Keratinocyte (primary cell): ENCODE measurements at regions not wholly inside any gene's neighbourhood (a gene's known extent, or its start where the extent isn't known, plus 50 kb on each side); places are given as distances from the start of the nearest gene placed in this dataset.

Experiments used
- DNase-seq: peaks from one replicate; pipeline ENCODE4 v3.0.0-alpha.2; 2011; ENCODE audit warnings: low read depth, missing footprints, low spot score
- FAIRE-seq: peaks from 2 replicates; lab custom pipeline; 2011; peaks lifted over from hg19 to GRCh38; lab: Jason Lieb, UNC
- H2AFZ ChIP-seq: 2 replicates; pipeline ENCODE4 v1.6.0; 2012; ENCODE audit warnings: low read length, control low read depth, inconsistent platforms; ENCODE audit not compliant: control insufficient read depth
- H3K27ac ChIP-seq: 2 replicates; pipeline ENCODE4 v1.5.1; 2011; ENCODE audit warnings: low read length; ENCODE audit not compliant: control insufficient read depth, insufficient read depth
- H3K27me3 ChIP-seq: 3 replicates; pipeline ENCODE4 v1.6.0; 2011; ENCODE audit warnings: low read length; ENCODE audit not compliant: control insufficient read depth, insufficient read depth; ENCODE audit errors: extremely low read depth
- H3K36me3 ChIP-seq, 2 experiments: 2 replicates in 1 of 2; 3 replicates in 1 of 2; pipeline ENCODE4 v1.5.1; 2011; ENCODE audit warnings: low read length in 2 of 2, mild to moderate bottlenecking in 1 of 2; ENCODE audit not compliant: control insufficient read depth in 2 of 2, insufficient read depth in 2 of 2; ENCODE audit errors: extremely low read depth in 1 of 2
- H3K4me1 ChIP-seq: 3 replicates; pipeline ENCODE4 v1.5.1; 2011; ENCODE audit warnings: low read length; ENCODE audit not compliant: control insufficient read depth, insufficient read depth; ENCODE audit errors: extremely low read depth
- H3K4me2 ChIP-seq: 3 replicates; pipeline ENCODE4 v1.6.0; 2011; ENCODE audit warnings: low read depth, low read length; ENCODE audit not compliant: control insufficient read depth, insufficient read depth; ENCODE audit errors: extremely low read depth
- H3K4me3 ChIP-seq, 3 experiments: fragments of 200-600 bp in 1 of 3; sonication (generic) in 1 of 3; 2 replicates in 2 of 3; 3 replicates in 1 of 3; pipeline ENCODE4 v1.5.1; 2011 to 2016; ENCODE audit warnings: low read length in 3 of 3, mild to moderate bottlenecking in 3 of 3, control low read depth in 2 of 3, inconsistent platforms in 1 of 3, low read depth in 1 of 3, mixed read lengths in 1 of 3, mixed run types in 1 of 3, moderate library complexity in 1 of 3; ENCODE audit not compliant: control insufficient read depth in 2 of 3, insufficient read depth in 2 of 3; ENCODE audit errors: extremely low read depth in 1 of 3
- H3K79me2 ChIP-seq: 2 replicates; pipeline ENCODE4 v1.6.0; 2012; ENCODE audit warnings: low read length; ENCODE audit not compliant: control insufficient read depth, insufficient read depth
- H3K9ac ChIP-seq: 3 replicates; pipeline ENCODE4 v1.6.0; 2011; ENCODE audit warnings: low read length; ENCODE audit not compliant: control insufficient read depth, insufficient read depth; ENCODE audit errors: extremely low read depth
- H3K9me1 ChIP-seq: 3 replicates; pipeline ENCODE4 v1.6.0; 2011; ENCODE audit warnings: low read length; ENCODE audit not compliant: control insufficient read depth, insufficient read depth; ENCODE audit errors: extremely low read depth
- H3K9me3 ChIP-seq: 2 replicates; pipeline ENCODE4 v1.5.1; 2012; ENCODE audit warnings: low read depth, low read length; ENCODE audit not compliant: control insufficient read depth
- H4K20me1 ChIP-seq: 3 replicates; pipeline ENCODE4 v1.6.0; 2011; ENCODE audit warnings: low read length; ENCODE audit not compliant: control insufficient read depth, insufficient read depth; ENCODE audit errors: extremely low read depth
- CTCF ChIP-seq, 3 experiments: IDR thresholded peaks in 1 of 3; conservative IDR thresholded peaks in 1 of 3; optimal IDR thresholded peaks in 1 of 3; 2 replicates in 2 of 3; 3 replicates in 1 of 3; pipeline versions ENCODE3 to v1.5.1; 2011; ENCODE audit warnings: low read length in 3 of 3, mild to moderate bottlenecking in 3 of 3, moderate library complexity in 2 of 3, control low read depth in 1 of 3, inconsistent platforms in 1 of 3; ENCODE audit not compliant: insufficient read depth in 2 of 3; ENCODE audit errors: extremely low read depth in 1 of 3
- EZH2 ChIP-seq: IDR thresholded peaks from one replicate; pipeline ENCODE4 v1.6.1; 2012; ENCODE audit warnings: inconsistent platforms, mild to moderate bottlenecking, low read length, moderate library complexity
- dilution Hi-C: fragments of 300-500 bp; cut with MboI; formaldehyde crosslinking; loops from one replicate; pipeline ENCODE4 v1.7.0; 2020; ENCODE audit warnings: low sequenced_read_pairs; ENCODE audit not compliant: extremely low pct_ligation_motif_present

GRCh38 chrX:22666441-22666840 is 333.3 kb upstream of the DDX53 start:
- no peak for FAIRE-seq

DNA sequence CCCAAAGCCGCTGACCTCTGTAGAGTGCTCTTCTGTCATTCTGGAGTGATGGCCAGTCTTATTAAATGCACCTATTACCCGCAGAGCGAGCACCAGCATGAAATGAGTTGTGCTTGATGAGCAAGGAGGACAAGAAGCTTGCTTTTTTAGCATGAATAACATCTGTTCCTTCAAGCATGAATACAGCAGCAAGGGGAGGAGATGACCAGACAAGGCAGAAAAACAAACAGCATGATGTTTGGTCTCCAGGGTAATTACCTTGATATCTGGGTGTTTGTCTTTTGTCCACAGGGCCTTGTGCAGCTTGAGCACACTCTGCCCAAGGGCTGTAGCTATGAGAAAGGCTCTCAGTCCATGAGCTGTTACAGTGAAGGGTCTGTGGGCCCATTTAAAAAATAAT is 324.8 kb upstream of the DDX53 start:
- Histone ChIP-seq H4K20me1 (no peaks in the 10 kb centered on the region), H3K4me2 (no peak overlapping the region), H2AFZ (no peak overlapping the region), H3K4me1 (no peaks in the 10 kb centered on the region), H3K79me2 (no peaks in the 10 kb centered on the region), H3K27me3 (no peaks in the 10 kb centered on the region), H3K9me1 (no peaks in the 10 kb centered on the region), H3K9ac (no peak overlapping the region), H3K27ac (no peak overlapping the region), H3K9me3 (no peaks in the 10 kb centered on the region), H3K36me3 (no peaks in the 10 kb centered on the region), H3K4me3 (no peak overlapping the region)
- TF ChIP-seq CTCF (optimal IDR thresholded peaks at IDR 0.05 in 1 of 3, IDR thresholded peaks at IDR 0.05 in 1 of 3, conservative IDR thresholded peaks at IDR 0.05 in 1 of 3; ENCODE audit: extremely low read depth in 1 of 3, insufficient read depth in 2 of 3, low read length in 3 of 3) (no peak), EZH2 (no peak)
- DNase-seq: no peak
- no peak for FAIRE-seq
- dilution Hi-C loops: no loop called here

More at GRCh38 chrX:22666441-22666840, 333.3 kb upstream of the DDX53 start:
- Histone ChIP-seq H3K4me2 (no peak overlapping the region), H3K9me1 (no peaks in the 10 kb centered on the region), H3K9me3 (no peaks in the 10 kb centered on the region), H3K79me2 (no peaks in the 10 kb centered on the region), H2AFZ (no peak overlapping the region), H3K4me1 (no peaks in the 10 kb centered on the region), H3K4me3 (no peak overlapping the region), H3K27ac (no peak overlapping the region), H3K27me3 (no peaks in the 10 kb centered on the region), H4K20me1 (no peaks in the 10 kb centered on the region), H3K36me3 (no peaks in the 10 kb centered on the region), H3K9ac (no peak overlapping the region)
- TF ChIP-seq CTCF (optimal IDR thresholded peaks at IDR 0.05 in 1 of 3, IDR thresholded peaks at IDR 0.05 in 1 of 3, conservative IDR thresholded peaks at IDR 0.05 in 1 of 3; ENCODE audit: extremely low read depth in 1 of 3, insufficient read depth in 2 of 3, low read length in 3 of 3) (peak in 2 of 3 experiments; percentile 28 to 40), EZH2 (no peak)
- DNase-seq: no peak
- dilution Hi-C loops: no loop called here
